HepG2 (cell line): ENCODE measurements at regions not wholly inside any gene's neighbourhood (a gene's known extent, or its start where the extent isn't known, plus 50 kb on each side); places are given as distances from the start of the nearest gene placed in this dataset.

Source experiments
- AKNA ChIP-seq: sonication (generic); formaldehyde crosslinking; IDR thresholded peaks from 2 replicates; pipeline ENCODE4 v1.4.0; 2020; ENCODE audit warnings: missing genetic modification reagents, borderline replicate concordance
- CREM ChIP-seq, 2 experiments: sonication (generic) in 1 of 2; formaldehyde crosslinking in 1 of 2; IDR thresholded peaks; 2 replicates each; pipeline versions ENCODE4 v1.4.0 to v1.6.1; 2016 to 2020; ENCODE audit warnings: antibody characterized with exemption in 1 of 2, mild to moderate bottlenecking in 1 of 2, missing genetic modification reagents in 1 of 2
- MEIS2 ChIP-seq: sonication (generic); formaldehyde crosslinking; IDR thresholded peaks from 2 replicates; pipeline ENCODE4 v1.9.0; 2021; ENCODE audit warnings: mild to moderate bottlenecking, missing genetic modification reagents
- POLR2AphosphoS5 ChIP-seq: IDR thresholded peaks from 2 replicates; pipeline ENCODE4 v1.6.1; 2012; ENCODE audit warnings: low read depth, low read length
- ZNF136 ChIP-seq: sonication (generic); formaldehyde crosslinking; IDR thresholded peaks from 2 replicates; pipeline ENCODE4 v1.8.1; 2022; ENCODE audit warnings: low read depth, mild to moderate bottlenecking, moderate library complexity, missing genetic modification reagents
- ZNF143 ChIP-seq: sonication (generic); formaldehyde crosslinking; IDR thresholded peaks from 2 replicates; pipeline ENCODE4 v1.4.0; 2020; ENCODE audit warnings: missing genetic modification reagents
- ZNF362 ChIP-seq: sonication (generic); formaldehyde crosslinking; IDR thresholded peaks from 2 replicates; pipeline ENCODE4 v1.4.0; 2020; ENCODE audit warnings: missing genetic modification reagents, mild to moderate bottlenecking, borderline replicate concordance

GRCh38 chr12:131330106-131330815, 376.6 kb downstream of the ADGRD1 start:
- TF ChIP-seq MEIS2 (CRISPR knock-in tag): no peak
- no peak for TF ChIP-seq AKNA (CRISPR knock-in tag)
- no peak for TF ChIP-seq ZNF362 (CRISPR knock-in tag)
- no peak for TF ChIP-seq POLR2AphosphoS5
- TF ChIP-seq CREM (IDR thresholded peaks at IDR 0.05): no peak
- no peak for TF ChIP-seq CREM (CRISPR knock-in tag; IDR thresholded peaks at IDR 0.05)
- TF ChIP-seq ZNF136 (CRISPR knock-in tag): no peak
- TF ChIP-seq ZNF143: no peak
